ENCODE measurements at regions not wholly inside any gene's neighbourhood (a gene's known extent, or its start where the extent isn't known, plus 50 kb on each side); places are given as distances from the start of the nearest gene placed in this dataset.

DNA sequence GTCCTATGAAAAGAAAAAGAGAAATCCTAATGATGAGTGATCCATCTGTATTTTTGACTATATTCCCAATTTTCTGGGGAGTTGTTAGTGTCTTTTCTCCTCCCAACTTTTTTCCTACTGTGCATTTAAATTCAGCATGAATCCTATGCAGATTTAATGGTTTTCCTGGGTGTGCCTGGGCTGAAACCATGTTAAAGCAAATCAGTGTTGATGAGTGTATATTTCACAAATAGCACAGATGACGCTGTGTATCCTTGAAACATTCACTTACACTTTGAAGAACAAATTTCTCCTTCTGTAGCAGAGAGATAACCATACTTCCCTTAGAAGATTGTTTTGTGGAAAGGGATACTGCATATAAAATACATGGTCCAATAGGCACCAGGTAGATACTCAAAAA, 114.3 kb downstream of the TRIB2 start:
- dilution Hi-C loops (cut with MboI; ENCODE audit: extremely low pct_ligation_motif_present, low sequenced_read_pairs): no loop called here
- no peaks in the 10 kb centered on the region for H3K4me1 ChIP-seq (ENCODE audit: control insufficient read depth, extremely low read depth, insufficient read depth, low read length)
- no peak overlapping the region for H2AFZ ChIP-seq (ENCODE audit: control insufficient read depth, low read length)
- no peak for FAIRE-seq
- no peaks in the 10 kb centered on the region for H3K9me3 ChIP-seq (ENCODE audit: control insufficient read depth, low read depth, low read length)
- H3K79me2 ChIP-seq (ENCODE audit: control insufficient read depth, insufficient read depth, low read length): no peaks in the 10 kb centered on the region
- H3K9ac ChIP-seq (ENCODE audit: control insufficient read depth, extremely low read depth, insufficient read depth, low read length): no peak overlapping the region
- DNase-seq (ENCODE audit: low read depth, low spot score): no peak
- H4K20me1 ChIP-seq (ENCODE audit: control insufficient read depth, extremely low read depth, insufficient read depth, low read length): no peaks in the 10 kb centered on the region
- H3K9me1 ChIP-seq (ENCODE audit: control insufficient read depth, extremely low read depth, insufficient read depth, low read length): no peaks in the 10 kb centered on the region
- no peak overlapping the region for H3K4me3 ChIP-seq (ENCODE audit: control insufficient read depth in 2 of 3, extremely low read depth in 1 of 3, insufficient read depth in 2 of 3, low read depth in 1 of 3, low read length in 3 of 3)
- no peaks in the 10 kb centered on the region for H3K36me3 ChIP-seq (ENCODE audit: control insufficient read depth in 2 of 2, extremely low read depth in 1 of 2, insufficient read depth in 2 of 2, low read length in 2 of 2)
- H3K27ac ChIP-seq (ENCODE audit: control insufficient read depth, insufficient read depth, low read length): no peak overlapping the region
- TF ChIP-seq EZH2 (IDR thresholded peaks at IDR 0.05; ENCODE audit: low read length) (no peak), CTCF (optimal IDR thresholded peaks at IDR 0.05 in 1 of 3, IDR thresholded peaks at IDR 0.05 in 1 of 3, conservative IDR thresholded peaks at IDR 0.05 in 1 of 3; ENCODE audit: extremely low read depth in 1 of 3, insufficient read depth in 2 of 3, low read length in 3 of 3) (no peak)
- no peak overlapping the region for H3K4me2 ChIP-seq (ENCODE audit: control insufficient read depth, extremely low read depth, insufficient read depth, low read depth, low read length)
- no peaks in the 10 kb centered on the region for H3K27me3 ChIP-seq (ENCODE audit: control insufficient read depth, extremely low read depth, insufficient read depth, low read length)

DNA sequence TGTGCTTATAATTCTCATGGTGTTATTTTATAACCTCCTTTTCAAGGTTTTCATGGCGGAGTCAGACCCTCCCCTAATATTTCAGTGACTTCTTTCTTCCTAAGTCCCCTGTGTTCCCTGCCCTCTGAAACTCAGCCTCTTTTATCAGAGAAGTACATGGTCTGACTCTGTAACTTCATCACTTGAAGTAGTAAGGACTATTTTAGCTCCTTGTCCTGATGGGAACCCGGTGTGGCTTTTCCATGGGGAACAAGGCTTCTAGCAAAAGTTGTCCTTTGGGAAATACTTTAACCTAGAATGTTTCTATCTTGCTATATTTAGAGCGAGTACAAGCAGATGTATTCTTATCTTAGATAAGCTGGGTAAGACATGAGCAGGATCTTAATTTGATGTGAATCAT, 117.5 kb downstream of the TRIB2 start:
- Histone ChIP-seq H4K20me1 (ENCODE audit: control insufficient read depth, extremely low read depth, insufficient read depth, low read length) (no peaks in the 10 kb centered on the region), H3K4me2 (ENCODE audit: control insufficient read depth, extremely low read depth, insufficient read depth, low read depth, low read length) (no peak overlapping the region), H3K9ac (ENCODE audit: control insufficient read depth, extremely low read depth, insufficient read depth, low read length) (no peak overlapping the region), H3K79me2 (ENCODE audit: control insufficient read depth, insufficient read depth, low read length) (no peaks in the 10 kb centered on the region), H3K9me3 (ENCODE audit: control insufficient read depth, low read depth, low read length) (no peaks in the 10 kb centered on the region), H3K9me1 (ENCODE audit: control insufficient read depth, extremely low read depth, insufficient read depth, low read length) (no peaks in the 10 kb centered on the region), H3K36me3 (ENCODE audit: control insufficient read depth in 2 of 2, extremely low read depth in 1 of 2, insufficient read depth in 2 of 2, low read length in 2 of 2) (no peaks in the 10 kb centered on the region), H3K4me3 (ENCODE audit: control insufficient read depth in 2 of 3, extremely low read depth in 1 of 3, insufficient read depth in 2 of 3, low read depth in 1 of 3, low read length in 3 of 3) (no peak overlapping the region), H3K27me3 (ENCODE audit: control insufficient read depth, extremely low read depth, insufficient read depth, low read length) (no peaks in the 10 kb centered on the region), H3K27ac (ENCODE audit: control insufficient read depth, insufficient read depth, low read length) (no peak overlapping the region), H2AFZ (ENCODE audit: control insufficient read depth, low read length) (no peak overlapping the region), H3K4me1 (ENCODE audit: control insufficient read depth, extremely low read depth, insufficient read depth, low read length) (no peaks in the 10 kb centered on the region)
- FAIRE-seq (no peak), DNase-seq (ENCODE audit: low read depth, low spot score) (no peak)
- no peak for TF ChIP-seq EZH2 (IDR thresholded peaks at IDR 0.05; ENCODE audit: low read length)
- TF ChIP-seq CTCF (optimal IDR thresholded peaks at IDR 0.05 in 1 of 3, IDR thresholded peaks at IDR 0.05 in 1 of 3, conservative IDR thresholded peaks at IDR 0.05 in 1 of 3; ENCODE audit: extremely low read depth in 1 of 3, insufficient read depth in 2 of 3, low read length in 3 of 3): no peak
- dilution Hi-C loops (cut with MboI; ENCODE audit: extremely low pct_ligation_motif_present, low sequenced_read_pairs): no loop called here
